ENCODE measurements at regions not wholly inside any gene's neighbourhood (a gene's known extent, or its start where the extent isn't known, plus 50 kb on each side); places are given as distances from the start of the nearest gene placed in this dataset.

DNA sequence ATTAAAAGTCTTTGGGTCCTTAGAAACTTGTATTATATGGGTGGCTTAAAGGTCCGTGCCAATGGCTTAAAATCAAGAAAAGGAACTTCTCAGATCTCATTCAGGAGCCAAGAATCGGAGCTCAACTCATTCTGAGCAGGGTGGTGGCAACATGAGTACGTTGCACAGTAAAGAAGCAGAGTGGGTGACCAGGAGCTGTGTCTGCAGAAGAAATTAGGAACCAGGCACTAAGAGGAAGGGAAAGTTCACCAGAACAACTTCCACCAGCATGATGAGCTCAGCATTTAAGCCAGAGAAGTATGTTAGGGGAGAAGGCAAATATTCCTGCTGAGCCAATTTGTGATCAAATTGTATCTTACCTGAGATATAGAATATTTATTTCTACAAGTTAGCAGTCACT is 236.0 kb upstream of the NRP1 start:
- Histone ChIP-seq H3K4me1 (ENCODE audit: insufficient read depth, low read length, poor library complexity, severe bottlenecking) (no peaks in the 10 kb centered on the region), H3K27me3 (replicated peaks; ENCODE audit: insufficient read depth, low read depth, low read length, poor library complexity) (no peaks in the 10 kb centered on the region), H3K4me3 (ENCODE audit: low read depth, low read length, poor library complexity, severe bottlenecking) (no peak overlapping the region), H3K27ac (ENCODE audit: low read depth, low read length, poor library complexity, severe bottlenecking) (no peak overlapping the region), H3K36me3 (ENCODE audit: insufficient read depth, low read length, poor library complexity, severe bottlenecking) (no peaks in the 10 kb centered on the region), H3K9me3 (ENCODE audit: low read depth, low read length, poor library complexity, severe bottlenecking) (no peaks in the 10 kb centered on the region)
- TF ChIP-seq, protein P1, sequence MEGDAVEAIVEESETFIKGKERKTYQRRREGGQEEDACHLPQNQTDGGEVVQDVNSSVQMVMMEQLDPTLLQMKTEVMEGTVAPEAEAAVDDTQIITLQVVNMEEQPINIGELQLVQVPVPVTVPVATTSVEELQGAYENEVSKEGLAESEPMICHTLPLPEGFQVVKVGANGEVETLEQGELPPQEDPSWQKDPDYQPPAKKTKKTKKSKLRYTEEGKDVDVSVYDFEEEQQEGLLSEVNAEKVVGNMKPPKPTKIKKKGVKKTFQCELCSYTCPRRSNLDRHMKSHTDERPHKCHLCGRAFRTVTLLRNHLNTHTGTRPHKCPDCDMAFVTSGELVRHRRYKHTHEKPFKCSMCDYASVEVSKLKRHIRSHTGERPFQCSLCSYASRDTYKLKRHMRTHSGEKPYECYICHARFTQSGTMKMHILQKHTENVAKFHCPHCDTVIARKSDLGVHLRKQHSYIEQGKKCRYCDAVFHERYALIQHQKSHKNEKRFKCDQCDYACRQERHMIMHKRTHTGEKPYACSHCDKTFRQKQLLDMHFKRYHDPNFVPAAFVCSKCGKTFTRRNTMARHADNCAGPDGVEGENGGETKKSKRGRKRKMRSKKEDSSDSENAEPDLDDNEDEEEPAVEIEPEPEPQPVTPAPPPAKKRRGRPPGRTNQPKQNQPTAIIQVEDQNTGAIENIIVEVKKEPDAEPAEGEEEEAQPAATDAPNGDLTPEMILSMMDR (conservative IDR thresholded peaks at IDR 0.05; ENCODE audit: low read depth, low read length) = no peak
- POLR2A ChIA-PET (ENCODE audit: low non-redundant PET) = no interaction called here
- BruUV-seq (replicated peaks) = no TSS peak
- CTCF ChIA-PET = no interaction called here
- intact Hi-C loops (cut with micrococcal nuclease; ENCODE audit: unreplicated experiment) = no loop called here
- DNase-seq (ENCODE audit: low spot score) = no peak

DNA sequence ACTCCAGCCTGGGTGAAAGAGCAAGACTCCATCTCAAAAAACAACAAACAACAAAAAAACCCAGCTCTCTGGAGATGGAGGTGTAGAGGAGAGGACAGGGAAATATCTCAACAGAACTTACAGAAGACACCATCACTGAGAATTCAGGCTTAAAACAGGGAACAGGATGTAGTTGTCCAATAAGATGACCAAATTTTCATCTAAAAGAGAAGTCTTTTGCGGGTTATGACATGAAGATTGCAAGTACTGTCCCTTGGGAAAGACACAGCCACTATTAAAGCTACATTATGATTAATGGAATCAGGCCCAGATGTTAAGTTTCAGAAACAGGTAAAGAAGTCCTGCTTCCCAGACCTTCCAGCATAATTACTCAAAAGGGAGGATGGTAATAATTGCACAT is 235.2 kb upstream of the NRP1 start:
- intact Hi-C loops (cut with micrococcal nuclease; ENCODE audit: unreplicated experiment) = no loop called here
- no TSS peak for BruUV-seq (replicated peaks)
- TF ChIP-seq, protein P1 (conservative IDR thresholded peaks at IDR 0.05; ENCODE audit: low read depth, low read length) = no peak
- no peak for TF ChIP-seq EZH2 (IDR thresholded peaks at IDR 0.05; ENCODE audit: borderline replicate concordance, low read depth, low read length, poor library complexity, severe bottlenecking)
- H3K4me3 ChIP-seq (ENCODE audit: low read depth, low read length, poor library complexity, severe bottlenecking) = no peak overlapping the region
- no peaks in the 10 kb centered on the region for H3K9me3 ChIP-seq (ENCODE audit: low read depth, low read length, poor library complexity, severe bottlenecking)
- H3K27me3 ChIP-seq (replicated peaks; ENCODE audit: insufficient read depth, low read depth, low read length, poor library complexity) = no peaks in the 10 kb centered on the region
- CTCF ChIA-PET = no interaction called here
- POLR2A ChIA-PET (ENCODE audit: low non-redundant PET) = no interaction called here
- no peak overlapping the region for H3K27ac ChIP-seq (ENCODE audit: low read depth, low read length, poor library complexity, severe bottlenecking)
- H3K4me1 ChIP-seq (ENCODE audit: insufficient read depth, low read length, poor library complexity, severe bottlenecking) = no peaks in the 10 kb centered on the region
- H3K36me3 ChIP-seq (ENCODE audit: insufficient read depth, low read length, poor library complexity, severe bottlenecking) = no peaks in the 10 kb centered on the region
- no peak for DNase-seq (ENCODE audit: low spot score)

DNA sequence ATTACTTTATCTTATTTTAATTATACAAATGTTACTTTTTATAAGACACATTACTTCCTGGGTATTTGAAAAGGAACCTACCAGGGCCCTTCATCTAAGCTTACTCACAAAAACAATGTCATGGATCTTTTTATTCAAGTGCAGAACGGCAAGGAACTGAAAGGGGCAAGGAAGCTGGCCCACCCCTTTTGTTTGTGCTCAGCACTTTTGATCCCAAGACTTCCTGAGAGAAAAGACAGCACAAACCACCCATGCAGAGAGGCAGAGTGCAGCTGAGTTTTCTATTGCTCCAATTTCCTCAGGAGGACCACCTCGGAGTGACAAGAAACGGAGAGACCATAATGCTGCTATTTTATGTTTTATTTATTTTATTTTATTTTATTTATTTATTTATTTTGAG is 232.0 kb upstream of the NRP1 start:
- no peaks in the 10 kb centered on the region for H3K27me3 ChIP-seq (replicated peaks; ENCODE audit: insufficient read depth, low read depth, low read length, poor library complexity)
- no peaks in the 10 kb centered on the region for H3K4me1 ChIP-seq (ENCODE audit: insufficient read depth, low read length, poor library complexity, severe bottlenecking)
- TF ChIP-seq, protein P1 (conservative IDR thresholded peaks at IDR 0.05; ENCODE audit: low read depth, low read length) = no peak
- no peak for TF ChIP-seq EZH2 (IDR thresholded peaks at IDR 0.05; ENCODE audit: borderline replicate concordance, low read depth, low read length, poor library complexity, severe bottlenecking)
- CTCF ChIA-PET = no interaction called here
- DNase-seq (ENCODE audit: low spot score) = no peak
- POLR2A ChIA-PET (ENCODE audit: low non-redundant PET) = no interaction called here
- intact Hi-C loops (cut with micrococcal nuclease; ENCODE audit: unreplicated experiment) = no loop called here
- H3K36me3 ChIP-seq (ENCODE audit: insufficient read depth, low read length, poor library complexity, severe bottlenecking) = no peaks in the 10 kb centered on the region
- H3K27ac ChIP-seq (ENCODE audit: low read depth, low read length, poor library complexity, severe bottlenecking) = no peak overlapping the region
- no peaks in the 10 kb centered on the region for H3K9me3 ChIP-seq (ENCODE audit: low read depth, low read length, poor library complexity, severe bottlenecking)
- H3K4me3 ChIP-seq (ENCODE audit: low read depth, low read length, poor library complexity, severe bottlenecking) = no peak overlapping the region
- BruUV-seq (replicated peaks) = no TSS peak
